Stimulated activated naive CD8-positive, alpha-beta T cell treated with anti-CD3 and anti-CD28 coated beads, Interleukin-15, amount 100 ng/mL, for 72 hours (primary cell): ENCODE measurements at regions not wholly inside any gene's neighbourhood (a gene's known extent, or its start where the extent isn't known, plus 50 kb on each side); places are given as distances from the start of the nearest gene placed in this dataset.

Experiments
- ATAC-seq: fragments of 150-1000 bp; cut with Tn5 transposase; 2 replicates; pipeline ENCODE4 v1.10.0; 2021; ENCODE audit warnings: mild to moderate bottlenecking, moderate library complexity
- DNase-seq, 2 donors: peaks; one replicate each; pipeline ENCODE4 v3.0.0; 2021 to 2022
- H3K27ac Mint-ChIP-seq, 2 donors: one replicate each; pipeline ENCODE4 v1.8.0; 2022; ENCODE audit warnings: mild to moderate bottlenecking in 2 of 2, mixed read lengths in 2 of 2, moderate library complexity in 2 of 2
- H3K27me3 Mint-ChIP-seq: one replicate; pipeline ENCODE4 v1.8.0; 2022; ENCODE audit warnings: mixed read lengths
- H3K4me1 Mint-ChIP-seq: one replicate; pipeline ENCODE4 v1.8.0; 2022; ENCODE audit warnings: mild to moderate bottlenecking, mixed read lengths
- H3K4me3 Mint-ChIP-seq, 2 donors: one replicate each; pipeline ENCODE4 v1.8.0; 2022; ENCODE audit warnings: mild to moderate bottlenecking in 2 of 2, mixed read lengths in 2 of 2, moderate library complexity in 1 of 2
- H3K9me3 Mint-ChIP-seq, 2 donors: one replicate each; pipeline ENCODE4 v1.8.0; 2022; ENCODE audit warnings: mixed read lengths in 2 of 2

- H3K27me3 Mint-ChIP-seq = no peaks in the 10 kb centered on the region
- H3K4me3 Mint-ChIP-seq = no peak overlapping the region
- no peak overlapping the region for H3K27ac Mint-ChIP-seq
- H3K4me1 Mint-ChIP-seq = no peaks in the 10 kb centered on the region
- DNase-seq (no peak), ATAC-seq (no peak)
- peaks cover 0 to 4% of the 10 kb centered on the region in 2 donors for H3K9me3 Mint-ChIP-seq
Measured at GRCh38 chr4:180156684-180157083, 2086.5 kb upstream of the TENM3 start.

- no peak overlapping the region for H3K27ac Mint-ChIP-seq
- DNase-seq (no peak), ATAC-seq (no peak)
- no peaks in the 10 kb centered on the region for H3K9me3 Mint-ChIP-seq
- H3K27me3 Mint-ChIP-seq = no peaks in the 10 kb centered on the region
- no peaks in the 10 kb centered on the region for H3K4me1 Mint-ChIP-seq
- no peak overlapping the region for H3K4me3 Mint-ChIP-seq
Measured at GRCh38 chr4:180160195-180160983, 2082.8 kb upstream of the TENM3 start.

DNA sequence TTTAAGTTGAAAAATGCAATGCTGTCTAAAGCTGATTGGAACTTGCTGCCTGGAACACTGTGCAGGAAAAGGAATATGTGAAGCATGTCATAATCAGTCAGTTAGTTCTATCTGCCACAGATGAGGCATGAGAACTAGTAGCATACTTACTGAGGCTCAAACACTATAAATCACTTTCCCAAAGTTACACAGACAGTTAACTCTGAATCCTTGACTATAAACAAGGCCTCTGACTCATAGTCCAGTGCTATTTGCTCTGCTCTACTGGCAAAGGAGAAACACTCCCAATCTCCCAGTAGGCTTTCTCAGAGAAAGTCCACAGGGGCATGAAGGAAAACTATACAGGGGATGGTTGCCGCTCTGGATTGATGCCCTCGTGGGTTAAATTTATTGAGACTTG is 2078.4 kb upstream of the TENM3 start:
- ATAC-seq (no peak), DNase-seq (no peak)
- Mint-ChIP-seq H3K27ac (no peak overlapping the region), H3K4me3 (no peak overlapping the region), H3K27me3 (no peaks in the 10 kb centered on the region), H3K9me3 (no peaks in the 10 kb centered on the region), H3K4me1 (no peaks in the 10 kb centered on the region)

DNA sequence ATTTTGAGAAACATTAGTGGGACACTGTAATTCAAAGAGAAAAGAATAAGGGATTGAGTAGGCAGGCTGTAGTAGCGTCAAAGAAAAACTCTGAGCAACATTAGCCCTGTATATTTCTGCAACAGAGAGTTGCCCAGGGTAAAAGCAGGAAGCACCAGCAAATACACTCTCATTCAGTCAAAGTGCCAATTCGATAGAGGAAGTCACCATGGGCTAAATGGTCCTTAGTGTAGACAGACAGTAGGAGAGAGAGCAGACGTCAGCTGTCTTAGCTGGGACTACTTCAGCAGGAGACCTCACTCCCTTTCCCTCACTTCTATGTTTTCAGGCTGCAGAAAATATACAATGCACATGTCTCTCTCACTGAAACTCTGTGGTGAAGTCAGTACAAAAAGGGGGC is 2073.8 kb upstream of the TENM3 start:
- DNase-seq (no peak), ATAC-seq (no peak)
- no peaks in the 10 kb centered on the region for H3K27me3 Mint-ChIP-seq
- H3K9me3 Mint-ChIP-seq = no peaks in the 10 kb centered on the region
- no peaks in the 10 kb centered on the region for H3K4me1 Mint-ChIP-seq
- no peak overlapping the region for H3K4me3 Mint-ChIP-seq
- no peak overlapping the region for H3K27ac Mint-ChIP-seq

GRCh38 chr4:180169966-180170365 is 2073.2 kb upstream of the TENM3 start:
- H3K4me3 Mint-ChIP-seq = no peak overlapping the region
- no peak for DNase-seq
- no peak for ATAC-seq
- no peaks in the 10 kb centered on the region for H3K4me1 Mint-ChIP-seq
- H3K27me3 Mint-ChIP-seq = no peaks in the 10 kb centered on the region
- no peak overlapping the region for H3K27ac Mint-ChIP-seq
- no peaks in the 10 kb centered on the region for H3K9me3 Mint-ChIP-seq

DNA sequence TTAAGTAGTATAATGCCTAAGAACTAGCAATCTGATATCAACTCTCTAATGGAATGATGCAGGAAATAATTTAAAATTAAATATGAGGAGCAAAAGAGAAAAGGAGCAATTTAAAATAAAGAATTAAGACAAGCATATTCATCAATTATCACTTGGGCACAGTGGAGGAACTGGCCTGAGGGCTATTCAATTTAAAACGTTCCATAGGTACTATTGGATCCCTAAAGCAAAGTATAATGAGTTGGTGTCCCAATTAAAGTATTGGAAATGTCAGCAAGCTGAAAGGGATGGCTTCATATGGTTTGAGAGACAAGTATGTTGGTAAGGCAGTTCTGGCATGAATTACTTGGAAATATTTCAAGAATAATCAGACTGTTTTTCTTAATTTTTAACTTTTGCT is 2064.1 kb upstream of the TENM3 start:
- Mint-ChIP-seq H3K27me3 (no peaks in the 10 kb centered on the region), H3K9me3 (no peaks in the 10 kb centered on the region), H3K4me1 (no peaks in the 10 kb centered on the region), H3K4me3 (no peak overlapping the region), H3K27ac (no peak overlapping the region)
- no peak for DNase-seq
- ATAC-seq = no peak

DNA sequence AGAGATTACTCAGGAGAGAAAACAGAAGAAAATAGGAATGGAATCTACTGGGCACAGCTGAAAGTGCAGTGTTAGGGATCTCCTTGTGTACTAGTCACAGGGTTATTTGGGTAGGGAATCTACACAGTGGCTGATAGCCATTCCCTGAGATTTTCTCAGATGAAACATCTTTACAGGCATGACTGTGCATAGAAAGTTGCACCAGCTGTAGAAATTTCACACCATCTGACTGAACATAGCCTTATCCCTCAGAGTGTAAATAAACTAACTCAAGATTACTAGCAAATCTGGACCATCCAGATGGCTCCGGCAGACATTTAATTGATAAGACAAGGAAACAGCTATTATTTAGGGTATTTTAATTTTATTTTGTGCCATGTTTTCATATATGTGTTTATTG is 2053.5 kb upstream of the TENM3 start:
- no peak overlapping the region for H3K27ac Mint-ChIP-seq
- H3K4me1 Mint-ChIP-seq = peaks cover 5% of the 10 kb centered on the region
- peaks cover 0 to 8% of the 10 kb centered on the region in 2 donors for H3K9me3 Mint-ChIP-seq
- no peak for DNase-seq
- no peak overlapping the region for H3K4me3 Mint-ChIP-seq
- ATAC-seq = no peak
- no peaks in the 10 kb centered on the region for H3K27me3 Mint-ChIP-seq

DNA sequence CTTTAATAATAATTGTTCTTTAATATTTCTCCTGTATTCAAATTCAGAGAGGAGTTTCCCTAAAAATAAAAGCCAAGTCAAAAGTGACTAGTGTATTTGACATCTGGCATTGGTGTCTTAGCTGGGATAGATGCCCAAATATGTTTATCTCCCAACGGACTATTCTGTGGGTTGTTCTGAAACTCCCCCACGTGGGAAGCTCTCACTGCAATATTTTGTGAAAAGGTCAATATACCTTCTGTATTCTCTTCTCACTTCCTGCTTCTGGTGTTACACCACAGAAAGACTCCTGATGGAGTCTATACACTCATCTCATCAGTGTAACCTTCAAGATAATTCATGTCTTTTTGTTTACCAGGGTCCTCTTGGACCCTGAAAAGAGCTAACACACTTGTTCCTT is 2052.8 kb upstream of the TENM3 start:
- peaks cover 5% of the 10 kb centered on the region for H3K4me1 Mint-ChIP-seq
- no peak overlapping the region for H3K27ac Mint-ChIP-seq
- no peak for ATAC-seq
- no peak for DNase-seq
- no peaks in the 10 kb centered on the region for H3K27me3 Mint-ChIP-seq
- no peak overlapping the region for H3K4me3 Mint-ChIP-seq
- H3K9me3 Mint-ChIP-seq = peaks cover 0 to 8% of the 10 kb centered on the region in 2 donors

DNA sequence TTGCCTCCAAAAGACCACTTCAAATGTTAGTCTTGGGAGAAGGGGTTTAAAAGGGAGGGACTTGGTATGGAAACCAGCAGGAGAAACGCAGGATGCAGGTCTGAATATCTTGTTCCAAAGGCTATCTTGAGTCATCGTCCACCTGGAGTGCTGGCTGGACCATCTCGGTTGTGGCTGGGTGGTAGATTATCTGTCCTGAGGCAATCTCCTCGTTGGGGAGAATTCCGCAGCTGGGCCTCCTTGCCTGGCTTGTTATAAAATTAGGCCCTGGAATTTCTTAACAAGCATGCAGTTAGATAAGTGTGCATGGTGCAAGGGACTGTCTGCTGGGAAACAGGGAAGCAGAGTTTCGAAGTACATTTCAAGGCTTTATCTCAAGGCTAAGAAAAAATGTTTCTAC is 2045.7 kb upstream of the TENM3 start:
- ATAC-seq (no peak), DNase-seq (no peak)
- Mint-ChIP-seq H3K27ac (no peak overlapping the region), H3K27me3 (no peaks in the 10 kb centered on the region), H3K9me3 (no peaks in the 10 kb centered on the region), H3K4me1 (no peaks in the 10 kb centered on the region), H3K4me3 (no peak overlapping the region)

DNA sequence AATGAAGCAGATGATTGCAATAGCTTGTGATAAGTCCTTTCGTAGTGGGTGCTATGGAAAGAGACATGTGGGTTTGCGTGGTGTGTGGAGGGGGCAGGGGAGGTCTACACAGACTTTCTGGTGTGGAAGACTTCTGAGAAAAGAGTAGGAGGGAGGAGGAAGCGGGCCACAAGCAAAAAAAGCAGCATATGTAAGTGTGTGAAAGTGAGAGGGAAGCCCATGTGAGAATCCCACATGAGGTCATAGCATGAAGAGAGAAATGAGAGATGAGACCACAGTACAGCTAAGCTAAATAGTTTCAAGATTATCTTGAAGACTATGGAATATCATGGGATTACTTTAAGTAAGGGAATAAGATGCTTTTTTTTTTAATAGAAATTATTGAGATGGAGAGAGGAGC is 2039.9 kb upstream of the TENM3 start:
- peak; percentile 28 for ATAC-seq
- Mint-ChIP-seq H3K4me3 (no peak overlapping the region), H3K4me1 (peaks cover 11% of the 10 kb centered on the region), H3K27me3 (no peaks in the 10 kb centered on the region), H3K9me3 (peaks cover 0 to 9% of the 10 kb centered on the region in 2 donors), H3K27ac (no peak overlapping the region)
- DNase-seq = no peak

DNA sequence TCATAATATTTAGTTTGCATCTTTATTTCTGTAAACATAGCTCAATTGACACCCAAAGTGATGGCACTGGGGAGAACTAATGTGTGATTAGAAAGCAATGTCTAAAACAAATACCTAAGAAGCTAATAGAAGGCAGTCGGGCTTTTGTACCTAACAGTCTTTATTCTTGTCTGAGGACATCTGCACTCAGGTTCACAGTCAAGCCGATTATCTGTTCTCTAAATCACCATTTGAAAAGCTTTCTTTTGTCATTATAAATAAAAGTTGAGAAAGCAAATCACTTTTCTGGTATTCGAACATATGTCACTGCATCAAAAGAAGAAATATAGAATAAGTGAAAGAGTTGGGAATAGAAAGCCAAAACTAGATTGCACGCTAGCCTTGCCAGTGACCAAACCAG is 2037.9 kb upstream of the TENM3 start:
- no peaks in the 10 kb centered on the region for H3K27me3 Mint-ChIP-seq
- no peak overlapping the region for H3K27ac Mint-ChIP-seq
- no peak for ATAC-seq
- H3K4me1 Mint-ChIP-seq = peaks cover 11% of the 10 kb centered on the region
- DNase-seq = no peak
- H3K9me3 Mint-ChIP-seq = peaks cover 0 to 9% of the 10 kb centered on the region in 2 donors
- no peak overlapping the region for H3K4me3 Mint-ChIP-seq

DNA sequence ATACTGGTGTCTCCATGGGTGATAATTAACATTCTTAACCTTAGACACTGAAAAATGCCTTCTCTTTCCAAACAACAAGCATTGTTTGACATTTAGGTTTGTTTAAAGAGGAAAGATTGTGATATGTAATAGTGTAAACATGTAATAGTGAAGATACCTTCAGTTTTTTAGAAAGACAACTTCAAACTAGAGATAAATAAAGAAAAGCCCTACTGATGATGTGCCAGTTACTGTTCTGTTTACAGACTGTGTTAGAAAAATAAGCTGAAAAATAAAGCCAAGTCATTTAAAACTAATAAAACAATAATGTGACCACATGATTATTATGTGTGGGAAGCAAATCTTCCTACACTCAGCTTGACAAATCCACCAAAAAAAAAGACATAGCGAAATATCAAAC is 2035.3 kb upstream of the TENM3 start:
- Mint-ChIP-seq H3K27ac (no peak overlapping the region), H3K9me3 (peaks cover 0 to 8% of the 10 kb centered on the region in 2 donors), H3K4me3 (no peak overlapping the region), H3K27me3 (no peaks in the 10 kb centered on the region), H3K4me1 (peaks cover 9% of the 10 kb centered on the region)
- DNase-seq (no peak), ATAC-seq (no peak)

DNA sequence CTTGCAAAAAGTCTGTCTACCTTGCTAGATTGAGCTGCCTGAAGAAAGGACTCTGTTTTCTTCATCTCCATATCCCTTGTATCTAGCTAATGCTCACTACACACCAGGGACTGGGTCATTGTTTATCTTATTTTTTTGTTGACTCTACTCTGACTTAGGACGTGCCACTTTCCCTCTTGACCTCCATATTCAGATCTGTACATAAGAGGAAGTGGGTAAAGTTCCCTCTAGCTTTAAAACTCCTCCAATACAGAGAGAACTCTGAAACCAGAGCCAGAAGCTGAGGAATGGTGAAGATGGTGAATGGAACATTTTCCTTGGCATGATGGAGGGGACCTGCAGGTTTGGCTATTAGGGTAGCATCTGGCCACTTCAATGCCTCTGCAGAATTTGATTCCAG is 2026.1 kb upstream of the TENM3 start:
- peaks cover 0 to 8% of the 10 kb centered on the region in 2 donors for H3K9me3 Mint-ChIP-seq
- no peak overlapping the region for H3K4me3 Mint-ChIP-seq
- no peak overlapping the region for H3K27ac Mint-ChIP-seq
- DNase-seq = no peak
- H3K27me3 Mint-ChIP-seq = no peaks in the 10 kb centered on the region
- no peaks in the 10 kb centered on the region for H3K4me1 Mint-ChIP-seq
- no peak for ATAC-seq

- no peak for DNase-seq
- H3K27me3 Mint-ChIP-seq = no peaks in the 10 kb centered on the region
- H3K27ac Mint-ChIP-seq = no peak overlapping the region
- no peak for ATAC-seq
- H3K9me3 Mint-ChIP-seq = peaks cover 8% of the 10 kb centered on the region in 2 donors
- no peak overlapping the region for H3K4me3 Mint-ChIP-seq
- no peaks in the 10 kb centered on the region for H3K4me1 Mint-ChIP-seq
Measured at GRCh38 chr4:180219080-180219479, 2024.1 kb upstream of the TENM3 start.

- ATAC-seq = no peak
- no peak overlapping the region for H3K27ac Mint-ChIP-seq
Measured at GRCh38 chr4:180225977-180226376, 2017.2 kb upstream of the TENM3 start.

DNA sequence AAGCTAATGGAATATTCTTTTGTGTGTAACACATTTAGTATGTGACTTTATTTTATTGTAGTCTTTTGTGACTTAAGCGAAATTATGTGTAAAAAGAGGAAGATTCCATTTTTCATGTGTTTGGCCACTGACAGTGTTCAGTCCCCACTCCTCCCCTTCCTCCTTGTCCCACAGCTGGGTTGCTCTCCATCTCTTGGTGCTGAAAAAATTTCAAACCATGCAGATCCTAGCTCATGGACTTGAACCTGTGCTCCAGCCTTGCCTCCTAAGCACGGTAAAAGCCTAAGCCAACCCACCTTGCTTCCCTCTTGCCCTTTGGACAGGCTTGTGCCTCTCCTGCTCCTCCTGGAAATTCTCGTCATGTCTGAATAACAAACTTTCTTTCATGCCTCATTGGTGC is 2008.5 kb upstream of the TENM3 start:
- Mint-ChIP-seq H3K4me3 (no peak overlapping the region), H3K27me3 (no peaks in the 10 kb centered on the region), H3K9me3 (peaks cover 0 to 5% of the 10 kb centered on the region in 2 donors), H3K4me1 (no peaks in the 10 kb centered on the region), H3K27ac (no peak overlapping the region)
- no peak for ATAC-seq
- DNase-seq = no peak

More at GRCh38 chr4:180225977-180226376, 2017.2 kb upstream of the TENM3 start:
- Mint-ChIP-seq H3K9me3 (peaks cover 0 to 12% of the 10 kb centered on the region in 2 donors), H3K4me1 (no peaks in the 10 kb centered on the region), H3K27me3 (no peaks in the 10 kb centered on the region), H3K4me3 (no peak overlapping the region)
- DNase-seq = no peak

DNA sequence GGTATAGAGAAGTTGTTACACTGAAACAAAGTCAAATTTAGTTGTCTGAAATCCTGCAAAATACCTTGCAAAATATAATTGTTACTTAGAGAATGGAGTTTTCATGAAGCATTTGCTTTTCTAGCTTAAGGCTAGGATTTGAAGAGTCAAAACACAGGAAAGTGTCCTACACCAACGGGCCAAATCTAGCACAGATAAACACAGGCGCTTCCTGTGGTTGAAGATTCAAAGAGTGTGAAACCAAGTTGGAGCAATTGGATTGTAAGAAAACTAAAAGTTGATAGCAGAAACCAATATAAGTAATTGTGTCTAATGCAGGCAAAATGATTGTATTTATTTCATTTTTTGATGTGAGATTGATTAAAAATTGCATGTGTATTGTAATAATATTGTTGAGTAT is 2002.5 kb upstream of the TENM3 start:
- no peak overlapping the region for H3K27ac Mint-ChIP-seq
- no peak for ATAC-seq
- H3K9me3 Mint-ChIP-seq = peaks cover 4 to 5% of the 10 kb centered on the region in 2 donors
- H3K27me3 Mint-ChIP-seq = no peaks in the 10 kb centered on the region
- no peak overlapping the region for H3K4me3 Mint-ChIP-seq
- no peak for DNase-seq
- peaks cover 7% of the 10 kb centered on the region for H3K4me1 Mint-ChIP-seq
